Hindlimb muscle (tissue), 1 donor: ENCODE measurements at regions not wholly inside any gene's neighbourhood (a gene's known extent, or its start where the extent isn't known, plus 50 kb on each side); places are given as distances from the start of the nearest gene placed in this dataset.

Experiments
- DNase-seq: peaks from one replicate; pipeline ENCODE4 v3.0.0-alpha.2; 2013

DNA sequence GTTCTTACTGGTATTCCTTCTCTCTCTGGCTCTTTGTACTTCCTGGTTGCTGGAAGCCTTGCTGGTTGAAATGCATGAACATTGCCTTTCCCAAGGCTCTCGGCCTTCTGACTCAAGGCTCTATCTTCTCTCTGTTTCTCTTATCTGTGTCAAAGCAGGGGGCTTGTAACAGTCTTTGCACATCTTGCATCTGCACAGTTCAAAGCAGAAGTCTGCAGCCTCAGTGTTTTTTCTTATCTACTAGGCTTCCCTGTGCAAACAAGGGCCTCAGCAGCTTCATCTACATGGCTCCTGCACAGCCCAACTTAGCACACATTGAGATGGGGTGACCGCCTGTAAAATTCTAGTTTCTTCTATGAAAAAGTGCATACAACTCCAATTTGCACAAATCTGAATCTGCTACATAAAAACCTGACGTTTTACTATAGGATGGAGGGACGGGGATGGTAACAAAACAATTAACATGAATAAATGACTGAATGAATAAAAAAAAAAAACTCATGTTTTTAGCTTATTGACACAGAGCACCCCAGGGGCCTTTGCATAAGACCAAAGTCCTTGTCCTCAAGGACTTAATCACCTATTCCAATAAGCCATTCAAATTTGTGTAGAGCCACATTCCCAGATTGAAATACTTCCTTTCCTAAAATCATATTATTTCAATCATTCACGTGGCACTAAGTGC is 458.3 kb downstream of the LMO4 start:
- DNase-seq = no peak

DNA sequence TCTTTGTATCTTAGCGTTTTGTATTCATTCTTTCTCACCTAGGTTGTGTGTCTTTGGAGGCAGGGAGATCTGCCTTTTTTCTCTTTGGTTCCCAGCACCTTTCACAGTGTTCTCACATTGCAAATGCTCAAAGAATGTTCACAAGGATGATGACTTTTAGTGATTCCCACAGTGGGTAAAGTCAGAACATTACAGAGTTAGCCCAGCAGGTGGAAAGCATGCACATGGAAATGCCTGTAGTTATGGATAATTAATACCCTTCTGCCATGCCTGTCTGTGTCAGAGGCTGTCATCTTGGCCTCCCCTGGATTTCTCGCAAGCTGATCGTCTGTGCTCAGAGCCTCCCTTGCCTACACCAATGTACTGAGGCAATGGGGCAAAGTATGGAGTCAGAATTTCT is 458.9 kb downstream of the LMO4 start:
- DNase-seq = no peak

DNA sequence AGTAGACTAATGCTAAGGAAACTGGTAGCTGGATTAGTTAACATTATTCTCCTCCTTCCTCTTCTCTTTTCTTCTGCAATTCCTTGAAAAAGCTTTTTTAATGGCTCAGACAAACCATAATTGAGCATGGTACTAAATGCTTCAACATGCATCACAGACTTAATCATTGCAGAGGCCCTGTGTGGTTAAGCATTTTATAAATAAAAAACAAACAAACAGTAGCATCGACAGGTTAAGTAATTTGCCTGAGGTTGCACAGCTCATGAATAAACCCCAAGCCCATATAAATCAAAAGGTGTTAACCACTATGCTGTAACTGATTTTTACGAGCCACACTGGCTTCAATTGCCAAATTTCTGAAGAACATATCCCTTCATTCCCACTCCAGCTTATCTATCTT is 462.1 kb downstream of the LMO4 start:
- no peak for DNase-seq

- DNase-seq = no peak
Measured at GRCh38 chr1:87791931-87792740, 463.5 kb downstream of the LMO4 start.

DNA sequence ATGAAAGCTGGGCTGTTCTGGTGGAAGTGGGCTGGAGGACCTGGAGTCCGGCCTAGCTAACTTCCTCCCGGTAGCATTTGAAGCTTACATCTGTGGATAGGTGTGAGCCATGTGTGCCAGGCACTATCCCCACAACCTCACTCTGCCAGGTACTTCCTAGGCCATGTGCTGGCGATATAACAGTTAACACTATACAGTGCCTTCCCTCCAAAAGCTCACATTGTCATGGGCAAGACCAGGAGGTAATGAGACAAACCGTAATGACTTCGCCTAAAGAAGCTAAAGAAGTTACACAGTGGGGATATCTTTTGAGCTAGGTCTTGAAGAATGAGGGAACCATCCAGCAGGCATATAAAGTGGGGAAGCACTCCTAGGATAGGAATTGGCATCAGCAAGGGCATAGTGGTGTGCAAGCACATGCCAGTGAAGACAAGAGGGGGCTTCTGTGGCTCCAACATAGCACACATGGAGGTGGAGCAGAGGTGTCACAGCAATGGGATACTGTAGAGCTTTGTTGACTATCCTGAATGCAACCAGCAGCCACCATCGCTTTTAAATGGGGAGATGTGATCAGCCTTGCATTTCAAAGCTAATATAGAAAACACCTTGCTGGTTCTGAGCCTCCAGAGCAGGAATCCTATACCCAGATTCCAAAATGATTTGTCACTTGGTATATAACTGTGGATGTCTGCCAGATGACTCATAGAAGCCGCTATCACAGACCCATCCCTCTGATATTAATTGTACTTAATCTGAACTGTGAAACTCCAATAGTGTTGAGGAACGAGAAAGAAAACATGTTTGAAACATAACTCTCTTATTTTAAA is 466.3 kb downstream of the LMO4 start:
- no peak for DNase-seq

DNA sequence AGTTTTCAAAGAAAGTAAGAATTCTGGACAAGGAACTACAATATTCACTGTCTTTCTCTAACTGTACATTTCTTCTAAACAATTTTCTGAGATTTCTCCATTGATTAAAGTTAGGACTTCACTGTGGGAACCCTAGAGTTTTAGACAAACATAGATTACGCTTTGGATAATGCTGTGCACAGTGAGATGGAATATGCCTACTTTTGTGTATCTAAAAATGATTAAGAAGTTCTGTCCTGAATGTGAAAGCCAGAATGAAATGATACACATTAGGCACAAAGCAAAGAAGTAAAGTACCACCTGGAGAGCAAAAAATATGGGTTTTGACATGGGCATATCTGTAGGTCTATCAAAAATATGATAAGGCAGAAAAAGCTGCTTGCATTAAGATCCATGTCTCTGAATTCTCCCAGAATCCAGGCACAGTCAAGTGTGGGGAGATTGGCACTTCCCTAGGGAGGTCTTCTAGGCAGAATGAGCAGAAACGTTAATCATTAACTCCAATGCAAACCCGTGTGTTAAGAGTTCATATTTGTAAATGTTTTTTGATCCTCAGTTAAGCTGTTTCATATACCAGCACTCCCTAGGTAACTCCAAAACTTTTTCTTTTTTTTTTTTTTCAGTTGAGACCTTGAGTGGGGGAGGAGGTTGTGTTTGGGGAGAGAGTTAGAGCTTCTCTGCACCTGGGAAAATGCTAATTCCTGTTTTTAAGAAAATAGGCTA is 467.1 kb downstream of the LMO4 start:
- DNase-seq = no peak

DNA sequence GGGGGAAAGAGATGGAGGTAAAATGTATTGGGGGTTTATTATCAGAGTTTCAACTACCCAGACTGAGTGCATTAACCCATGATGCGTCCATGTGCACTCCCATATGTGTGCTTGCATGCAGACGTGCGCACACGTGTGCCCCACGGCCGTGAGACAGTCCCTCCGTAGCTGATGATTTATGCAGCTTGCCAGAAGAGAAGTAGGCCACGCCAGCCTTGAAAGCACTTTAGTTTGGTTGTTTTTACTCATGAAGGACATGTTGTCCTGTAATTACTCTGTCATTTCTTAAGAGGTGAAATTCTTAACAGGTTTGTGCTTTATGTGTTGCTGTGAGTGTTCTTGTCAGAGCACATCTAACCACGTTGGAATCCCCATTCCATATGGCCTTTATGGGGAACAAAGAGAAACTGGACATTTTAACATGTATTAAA is 467.8 kb downstream of the LMO4 start:
- no peak for DNase-seq

DNA sequence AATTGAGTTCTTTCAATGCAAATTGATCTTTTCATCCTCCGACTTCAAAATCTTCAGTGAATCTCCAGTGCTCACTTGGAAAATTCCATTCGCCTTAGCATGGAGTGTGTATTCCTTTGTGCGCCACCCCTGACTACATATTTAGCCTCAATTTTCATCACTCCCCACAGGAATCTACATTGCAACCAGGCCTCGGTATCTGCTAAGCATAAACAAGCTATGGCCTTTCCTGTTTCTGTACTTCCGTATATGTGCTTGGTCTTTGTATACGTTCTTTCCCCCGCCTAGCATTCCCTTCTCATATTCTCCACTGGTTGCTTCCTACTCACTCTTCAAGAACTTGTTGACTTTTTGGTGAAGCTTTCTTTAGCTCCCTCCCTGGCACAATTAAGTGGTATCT is 470.8 kb downstream of the LMO4 start:
- DNase-seq = no peak

- no peak for DNase-seq
Measured at GRCh38 chr1:87800006-87800405, 471.3 kb downstream of the LMO4 start.

DNA sequence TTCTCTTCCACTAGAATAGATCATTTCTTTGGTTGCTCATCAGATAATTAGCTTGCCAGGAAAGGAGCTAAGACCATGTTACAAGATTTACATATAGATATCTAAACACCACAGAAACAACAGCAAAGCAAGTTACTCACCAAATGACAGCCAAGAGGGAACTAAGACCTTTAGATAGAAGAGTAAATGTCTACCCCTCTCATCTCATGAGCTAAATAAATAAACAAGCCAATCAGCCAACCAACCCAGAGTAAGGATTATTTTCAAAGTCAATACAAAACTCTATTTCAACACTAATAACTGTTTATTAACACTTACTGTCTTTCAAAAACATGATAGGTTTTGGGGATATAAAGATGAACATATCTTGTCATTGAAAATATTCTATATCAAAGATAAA is 474.7 kb downstream of the LMO4 start:
- DNase-seq = no peak

- DNase-seq = no peak
Measured at GRCh38 chr1:87804128-87804527, 475.4 kb downstream of the LMO4 start.

GRCh38 chr1:87805666-87806378 is 477.1 kb downstream of the LMO4 start:
- peak; percentile 34 for DNase-seq

- no peak for DNase-seq
Measured at GRCh38 chr1:87806379-87807094, 477.9 kb downstream of the LMO4 start.

DNA sequence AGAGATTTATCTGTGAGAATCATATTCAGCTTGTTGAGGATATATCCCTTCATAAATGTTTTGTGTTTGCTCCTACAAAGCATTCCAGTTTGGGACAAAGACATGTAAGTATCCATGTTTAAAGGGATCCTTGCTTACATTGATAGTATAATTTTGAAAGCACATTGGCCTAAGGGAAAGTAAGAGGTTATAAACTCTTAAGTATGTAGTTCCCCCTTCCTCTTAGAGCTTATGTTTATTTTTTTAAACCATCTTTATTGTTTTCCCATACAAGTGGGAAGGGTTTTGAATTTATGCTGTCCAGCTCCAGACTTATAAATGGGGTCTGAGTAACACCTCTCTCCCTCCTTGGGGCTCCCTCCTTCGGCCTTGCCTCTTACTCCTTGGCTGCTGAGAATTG is 481.5 kb downstream of the LMO4 start:
- no peak for DNase-seq

DNA sequence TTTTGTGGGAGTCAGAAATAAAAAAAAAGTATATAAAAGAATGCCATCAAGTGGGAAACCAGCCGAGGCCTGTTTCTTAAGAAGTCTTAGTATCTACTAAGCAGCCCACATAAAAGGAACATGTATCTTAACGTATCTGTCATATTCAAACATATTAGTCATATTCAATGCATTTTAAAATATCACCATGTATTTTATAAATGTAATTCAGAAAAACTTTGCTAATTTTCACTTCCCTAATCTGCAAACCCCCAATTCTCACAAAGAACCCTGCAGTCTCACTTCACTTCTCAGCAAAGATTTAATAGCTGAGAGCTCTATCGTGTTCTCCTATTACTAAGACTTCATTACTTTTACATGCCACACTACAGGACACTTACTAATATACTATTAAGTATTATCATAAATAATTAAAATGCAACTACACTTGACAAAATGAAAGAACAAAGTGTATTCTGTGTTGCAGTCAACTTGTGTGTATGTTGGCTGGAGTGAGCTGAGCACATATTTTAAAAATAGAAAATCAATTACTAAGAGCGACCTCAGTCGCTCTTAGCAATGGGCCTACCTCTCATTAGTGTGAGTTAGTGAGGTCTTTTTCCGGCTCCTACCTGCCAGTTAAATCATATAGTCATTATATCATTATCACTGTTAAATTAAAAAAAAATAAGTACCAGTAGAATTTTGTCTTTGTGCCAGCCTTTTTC is 484.3 kb downstream of the LMO4 start:
- DNase-seq = no peak

GRCh38 chr1:87814573-87814972 is 485.9 kb downstream of the LMO4 start:
- no peak for DNase-seq

- DNase-seq = no peak
Measured at GRCh38 chr1:87816646-87817045, 488.0 kb downstream of the LMO4 start.

DNA sequence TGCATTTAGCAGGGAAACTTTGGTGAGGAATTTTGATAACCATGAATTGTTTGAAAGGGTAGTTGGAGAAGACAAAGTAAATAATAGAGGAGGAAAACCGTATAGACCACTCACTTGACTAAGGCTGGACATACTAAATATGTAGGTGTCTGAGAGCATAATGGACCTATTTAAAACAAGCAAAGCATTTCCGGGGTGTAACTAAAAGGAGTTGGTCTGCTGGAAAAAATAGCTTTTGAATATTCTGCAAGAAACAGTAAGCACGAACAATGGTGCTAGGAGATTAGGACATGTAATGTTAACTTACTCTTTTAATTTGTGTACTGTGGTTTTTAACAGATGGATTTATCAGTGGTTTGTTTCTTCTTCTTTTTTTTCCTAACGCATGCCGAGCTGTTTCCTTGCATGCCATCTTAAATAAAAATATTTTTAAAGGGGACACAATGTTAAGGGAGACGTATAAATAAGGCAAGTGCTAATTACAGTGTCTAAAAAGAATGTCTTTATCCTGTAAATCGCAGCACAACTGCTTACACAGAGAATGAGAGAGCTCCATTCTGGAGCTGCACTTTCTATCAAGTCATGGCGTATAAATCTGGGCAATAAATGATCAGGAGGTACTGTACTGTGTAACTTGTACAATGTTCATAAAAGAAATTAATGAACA is 492.1 kb downstream of the LMO4 start:
- no peak for DNase-seq

DNA sequence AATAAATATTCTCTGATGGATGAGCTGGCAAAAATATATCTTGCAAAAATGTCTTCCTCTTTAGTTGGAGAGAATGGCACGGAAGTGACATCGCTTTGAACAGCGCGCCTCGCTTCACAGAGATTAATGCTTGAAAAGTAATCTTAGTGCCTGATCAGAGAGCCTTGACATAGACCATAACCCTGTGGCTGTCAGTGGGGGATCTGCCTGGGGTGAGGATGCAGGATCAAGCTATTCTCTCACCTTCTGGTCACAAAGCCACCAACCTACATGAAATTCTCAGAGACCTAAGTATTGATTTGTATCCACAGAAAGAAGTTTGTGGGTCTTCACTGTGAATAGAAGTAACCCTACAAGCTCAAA is 492.6 kb downstream of the LMO4 start:
- no peak for DNase-seq

GRCh38 chr1:87826681-87827251 is 498.1 kb downstream of the LMO4 start:
- DNase-seq = peak; percentile 78
